Breast epithelium (tissue), 4 donors: ENCODE measurements at regions not wholly inside any gene's neighbourhood (a gene's known extent, or its start where the extent isn't known, plus 50 kb on each side); places are given as distances from the start of the nearest gene placed in this dataset.
"Not testable (repeated sequence)": the region's sequence is repeated elsewhere in the genome, so short reads cannot be mapped to it uniquely, and the experiment has no call there.

Experiments used
- DNase-seq, 2 donors: peaks; one replicate each; pipeline ENCODE4 v3.0.0-alpha.2; 2019; ENCODE audit warnings: low spot score in 2 of 2
- H3K27ac ChIP-seq, 2 donors: fragments of 200-600 bp; sonication (generic) in 1 of 2; one replicate each; pipeline ENCODE4 v1.5.1; 2016 to 2019; ENCODE audit warnings: mild to moderate bottlenecking in 1 of 2
- H3K27me3 ChIP-seq, 2 donors: fragments of 200-600 bp; sonication (generic) in 1 of 2; one replicate each; pipeline versions ENCODE4 v1.5.1 to v1.6.0; 2017 to 2019; ENCODE audit warnings: control low read depth in 1 of 2, mild to moderate bottlenecking in 1 of 2
- H3K36me3 ChIP-seq: fragments of 200-600 bp; one replicate; pipeline ENCODE4 v1.5.1; 2019
- H3K4me1 ChIP-seq, 2 donors: fragments of 200-600 bp; sonication (generic); one replicate each; pipeline ENCODE4 v1.5.1; 2016 to 2019; ENCODE audit warnings: control low read depth in 1 of 2
- H3K4me3 ChIP-seq, 3 donors: fragments of 200-600 bp; sonication (generic); 1 replicate in 2 of 3; 2 replicates in 1 of 3; pipeline ENCODE4 v1.5.1; 2016 to 2019; ENCODE audit warnings: mild to moderate bottlenecking in 3 of 3, moderate library complexity in 2 of 3
- H3K9me3 ChIP-seq, 2 donors: fragments of 200-600 bp; sonication (generic) in 1 of 2; one replicate each; pipeline ENCODE4 v1.5.1; 2016 to 2019; ENCODE audit warnings: control low read depth in 1 of 2
- CTCF ChIP-seq, 3 donors: fragments of 450-650 bp; IDR thresholded peaks; one replicate each; pipeline ENCODE4 v1.5.1; 2016 to 2017; ENCODE audit warnings: antibody characterized with exemption in 3 of 3, mild to moderate bottlenecking in 3 of 3, moderate library complexity in 3 of 3
- POLR2A ChIP-seq: fragments of 450-650 bp; IDR thresholded peaks from one replicate; pipeline ENCODE4 v1.6.1; 2016; ENCODE audit warnings: antibody characterized with exemption, mild to moderate bottlenecking, moderate library complexity
- POLR2AphosphoS5 ChIP-seq, 3 donors: sonication (generic); formaldehyde crosslinking; IDR thresholded peaks; one replicate each; pipeline ENCODE4 v1.6.1; 2017; ENCODE audit warnings: antibody characterized with exemption in 3 of 3
- intact Hi-C: fragments of 100-400 bp; cut with DNase I; formaldehyde crosslinking; loops from one replicate; pipeline ENCODE4 v1.15.1; 2023; ENCODE audit warnings: low total_unique reads

GRCh38 chr1:101444873-101445618, 208.2 kb downstream of the S1PR1 start:
- Histone ChIP-seq H3K4me1 (no peaks in the 10 kb centered on the region), H3K4me3 (no peak overlapping the region), H3K27me3 (no peaks in the 10 kb centered on the region), H3K27ac (no peak overlapping the region), H3K36me3 (no peaks in the 10 kb centered on the region), H3K9me3 (no peaks in the 10 kb centered on the region)
- no peak for TF ChIP-seq CTCF (IDR thresholded peaks at IDR 0.05)
- no peak for TF ChIP-seq POLR2AphosphoS5 (IDR thresholded peaks at IDR 0.05)
- TF ChIP-seq POLR2A = no peak
- DNase-seq = no peak
- intact Hi-C loops = no loop called here

DNA sequence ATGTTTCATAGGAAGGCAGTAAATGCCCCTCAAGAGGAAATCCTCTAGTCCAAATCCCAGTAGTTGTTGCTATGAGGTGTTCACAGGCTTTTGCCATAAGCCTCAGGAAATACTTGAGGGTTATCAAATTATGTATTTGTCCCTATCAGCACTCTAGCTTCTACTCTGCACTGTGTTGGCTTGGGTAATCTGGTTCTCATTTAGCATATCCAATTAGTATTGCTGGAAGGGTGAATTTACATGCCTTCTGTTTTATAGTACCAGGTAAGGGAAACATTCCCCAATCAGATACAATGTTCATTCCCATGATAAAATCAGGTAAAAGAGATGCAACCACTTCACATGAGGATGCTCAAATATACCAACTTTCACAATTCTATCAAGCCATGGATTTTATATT, 211.2 kb downstream of the S1PR1 start:
- H3K36me3 ChIP-seq = no peaks in the 10 kb centered on the region
- no peaks in the 10 kb centered on the region for H3K9me3 ChIP-seq
- no peak overlapping the region for H3K4me3 ChIP-seq
- TF ChIP-seq POLR2AphosphoS5 (IDR thresholded peaks at IDR 0.05) (no peak), POLR2A (no peak)
- H3K4me1 ChIP-seq = no peaks in the 10 kb centered on the region
- intact Hi-C loops = no loop called here
- no peak overlapping the region for H3K27ac ChIP-seq
- DNase-seq = no peak
- no peaks in the 10 kb centered on the region for H3K27me3 ChIP-seq

GRCh38 chr1:101450691-101451090, 213.9 kb downstream of the S1PR1 start:
- H3K27me3 ChIP-seq, H3K36me3 ChIP-seq, H3K27ac ChIP-seq, intact Hi-C loops, H3K4me3 ChIP-seq, H3K4me1 ChIP-seq, H3K9me3 ChIP-seq, DNase-seq: not testable (repeated sequence)

DNA sequence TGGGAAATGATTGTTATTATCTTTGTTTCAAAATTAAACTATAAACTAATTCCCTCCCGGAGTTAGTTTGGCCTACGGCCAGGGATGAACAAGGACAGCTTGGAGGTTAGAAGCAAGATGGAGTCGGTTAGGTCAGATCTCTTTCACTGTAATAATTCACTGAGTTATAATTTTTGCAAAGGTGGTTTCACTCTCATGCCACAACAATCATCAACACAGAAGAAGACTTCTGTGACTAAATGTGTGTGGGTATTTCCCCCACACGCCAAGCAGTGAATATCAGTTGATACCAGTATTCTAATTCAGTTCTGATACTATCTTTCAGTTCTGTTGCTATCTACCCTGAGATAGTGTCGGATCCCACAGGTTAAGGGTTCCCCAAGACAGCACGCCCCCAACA, 215.1 kb downstream of the S1PR1 start:
- Histone ChIP-seq H3K27me3 (no peaks in the 10 kb centered on the region), H3K9me3 (no peaks in the 10 kb centered on the region), H3K36me3 (no peaks in the 10 kb centered on the region), H3K4me1 (no peaks in the 10 kb centered on the region), H3K4me3 (no peak overlapping the region), H3K27ac (no peak overlapping the region)
- no peak for DNase-seq
- intact Hi-C loops = no loop called here
- TF ChIP-seq POLR2AphosphoS5 (IDR thresholded peaks at IDR 0.05) = no peak

GRCh38 chr1:101452825-101453224, 216.0 kb downstream of the S1PR1 start:
- intact Hi-C loops = no loop called here
- no peaks in the 10 kb centered on the region for H3K4me1 ChIP-seq
- TF ChIP-seq POLR2AphosphoS5 (IDR thresholded peaks at IDR 0.05) = no peak
- no peak for TF ChIP-seq CTCF (IDR thresholded peaks at IDR 0.05)
- TF ChIP-seq POLR2A = no peak

GRCh38 chr1:101453844-101454243, 217.0 kb downstream of the S1PR1 start:
- Histone ChIP-seq H3K27ac (no peak overlapping the region), H3K27me3 (no peaks in the 10 kb centered on the region), H3K36me3 (no peaks in the 10 kb centered on the region), H3K4me3 (no peak overlapping the region), H3K4me1 (no peaks in the 10 kb centered on the region), H3K9me3 (no peaks in the 10 kb centered on the region)
- TF ChIP-seq POLR2AphosphoS5 (IDR thresholded peaks at IDR 0.05) = no peak
- no peak for TF ChIP-seq CTCF (IDR thresholded peaks at IDR 0.05)
- TF ChIP-seq POLR2A = no peak
- intact Hi-C loops = no loop called here
- no peak for DNase-seq

More at GRCh38 chr1:101452825-101453224, 216.0 kb downstream of the S1PR1 start:
- Histone ChIP-seq H3K27me3 (no peaks in the 10 kb centered on the region), H3K36me3 (no peaks in the 10 kb centered on the region), H3K9me3 (no peaks in the 10 kb centered on the region), H3K4me3 (no peak overlapping the region), H3K27ac (no peak overlapping the region)
- no peak for DNase-seq
